ENCODE measurements at regions not wholly inside any gene's neighbourhood (a gene's known extent, or its start where the extent isn't known, plus 50 kb on each side); places are given as distances from the start of the nearest gene placed in this dataset.

DNA sequence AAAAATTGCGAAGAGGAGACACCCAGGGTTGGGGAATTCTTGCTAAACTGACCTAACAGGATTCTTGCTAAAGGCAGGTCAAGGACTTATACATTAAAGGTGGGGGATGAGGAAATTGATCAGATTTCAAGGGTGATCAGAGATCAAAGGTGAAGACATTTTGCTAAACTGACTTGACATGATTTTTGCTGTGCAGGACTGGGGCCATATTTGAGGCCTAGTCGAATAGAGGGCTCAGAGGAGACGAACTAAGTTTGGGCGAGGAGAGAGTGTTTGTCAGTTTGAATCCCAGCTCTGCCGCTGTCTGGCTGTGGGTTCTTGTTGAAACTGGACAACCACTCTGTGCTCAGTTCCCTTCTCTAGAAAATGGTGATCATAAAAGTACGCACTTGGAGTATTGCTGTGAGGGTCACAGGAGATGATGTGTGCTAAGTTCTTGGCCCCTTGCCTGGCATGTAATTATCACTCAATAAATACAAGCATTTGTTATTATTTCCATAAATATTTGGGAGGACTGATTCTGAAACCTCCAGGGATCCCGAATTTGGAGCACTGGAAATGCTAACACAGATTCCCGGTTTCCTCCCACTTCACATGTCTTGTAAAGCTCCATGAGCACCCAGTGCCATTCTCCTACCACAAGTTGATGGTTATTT lies 364.8 kb upstream of the PROK2 start:
- no peak for TF ChIP-seq POLR2A (IDR thresholded peaks at IDR 0.05)
- TF ChIP-seq, protein P1, sequence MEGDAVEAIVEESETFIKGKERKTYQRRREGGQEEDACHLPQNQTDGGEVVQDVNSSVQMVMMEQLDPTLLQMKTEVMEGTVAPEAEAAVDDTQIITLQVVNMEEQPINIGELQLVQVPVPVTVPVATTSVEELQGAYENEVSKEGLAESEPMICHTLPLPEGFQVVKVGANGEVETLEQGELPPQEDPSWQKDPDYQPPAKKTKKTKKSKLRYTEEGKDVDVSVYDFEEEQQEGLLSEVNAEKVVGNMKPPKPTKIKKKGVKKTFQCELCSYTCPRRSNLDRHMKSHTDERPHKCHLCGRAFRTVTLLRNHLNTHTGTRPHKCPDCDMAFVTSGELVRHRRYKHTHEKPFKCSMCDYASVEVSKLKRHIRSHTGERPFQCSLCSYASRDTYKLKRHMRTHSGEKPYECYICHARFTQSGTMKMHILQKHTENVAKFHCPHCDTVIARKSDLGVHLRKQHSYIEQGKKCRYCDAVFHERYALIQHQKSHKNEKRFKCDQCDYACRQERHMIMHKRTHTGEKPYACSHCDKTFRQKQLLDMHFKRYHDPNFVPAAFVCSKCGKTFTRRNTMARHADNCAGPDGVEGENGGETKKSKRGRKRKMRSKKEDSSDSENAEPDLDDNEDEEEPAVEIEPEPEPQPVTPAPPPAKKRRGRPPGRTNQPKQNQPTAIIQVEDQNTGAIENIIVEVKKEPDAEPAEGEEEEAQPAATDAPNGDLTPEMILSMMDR (IDR thresholded peaks at IDR 0.05 in 4 of 5, conservative IDR thresholded peaks at IDR 0.05 in 1 of 5): no peak

Data from gastrocnemius medialis (tissue), 4 donors.